HG02759 (cell line): ENCODE measurements at regions not wholly inside any gene's neighbourhood (a gene's known extent, or its start where the extent isn't known, plus 50 kb on each side); places are given as distances from the start of the nearest gene placed in this dataset.

Source experiments
- ATAC-seq: cut with Tn5 transposase; IDR thresholded peaks from one replicate; pipeline ENCODE4 v1.9.1; 2021; ENCODE audit warnings: mild to moderate bottlenecking, moderate library complexity; ENCODE audit not compliant: unreplicated experiment

DNA sequence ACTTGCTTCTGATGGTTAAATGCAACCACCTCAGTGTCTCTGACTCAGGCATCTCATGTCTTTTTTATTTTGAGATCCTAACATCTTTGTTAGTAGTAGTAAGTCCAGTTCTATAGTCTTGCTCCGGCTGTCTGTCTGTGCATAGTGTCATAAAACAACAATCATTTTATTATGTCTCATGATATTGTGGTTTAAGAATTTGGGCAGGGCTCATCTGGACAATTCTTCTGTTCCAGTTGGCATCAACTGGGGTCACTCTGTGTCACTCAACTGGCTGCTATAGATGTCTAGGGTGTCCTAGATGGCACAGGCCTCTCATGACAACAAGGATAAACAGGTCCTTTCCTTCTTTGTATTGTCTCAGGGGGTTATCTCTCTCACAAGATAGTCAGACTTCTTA, 299.6 kb upstream of the ZNF521 start:
- ATAC-seq: no peak

DNA sequence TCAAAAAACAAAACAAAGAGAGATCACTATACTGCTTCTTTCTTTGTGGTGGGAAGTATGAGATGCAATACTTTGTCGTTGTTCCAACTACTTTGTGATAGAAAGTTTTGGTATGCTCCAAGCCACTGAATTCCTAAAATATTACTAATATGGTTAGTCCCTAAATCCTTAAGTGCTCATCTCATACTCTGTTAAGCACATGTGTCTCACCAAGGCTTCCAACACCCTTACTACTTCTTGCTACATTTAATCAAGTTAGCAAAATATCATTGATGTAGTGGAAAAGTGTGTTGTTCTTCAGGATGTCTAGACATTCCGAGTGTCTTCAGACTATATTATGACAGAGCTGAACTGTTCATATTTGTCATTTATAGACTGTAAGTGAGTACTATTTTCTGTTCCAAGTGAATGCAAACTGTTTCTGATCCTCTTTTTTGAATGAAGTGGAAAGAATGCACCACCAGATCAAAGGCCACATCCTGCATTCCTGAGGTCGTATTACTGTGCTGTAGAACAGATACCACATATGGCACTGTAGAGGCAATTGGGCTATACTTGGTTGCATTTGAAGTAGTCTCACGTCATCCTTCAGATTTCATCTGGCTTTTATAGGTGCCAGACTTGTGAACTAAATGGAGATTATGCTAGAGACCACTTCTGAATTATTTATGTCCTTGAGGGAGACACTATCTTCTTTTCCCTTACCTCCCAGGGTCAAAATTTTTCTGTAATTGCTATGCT, 298.4 kb upstream of the ZNF521 start:
- no peak for ATAC-seq

DNA sequence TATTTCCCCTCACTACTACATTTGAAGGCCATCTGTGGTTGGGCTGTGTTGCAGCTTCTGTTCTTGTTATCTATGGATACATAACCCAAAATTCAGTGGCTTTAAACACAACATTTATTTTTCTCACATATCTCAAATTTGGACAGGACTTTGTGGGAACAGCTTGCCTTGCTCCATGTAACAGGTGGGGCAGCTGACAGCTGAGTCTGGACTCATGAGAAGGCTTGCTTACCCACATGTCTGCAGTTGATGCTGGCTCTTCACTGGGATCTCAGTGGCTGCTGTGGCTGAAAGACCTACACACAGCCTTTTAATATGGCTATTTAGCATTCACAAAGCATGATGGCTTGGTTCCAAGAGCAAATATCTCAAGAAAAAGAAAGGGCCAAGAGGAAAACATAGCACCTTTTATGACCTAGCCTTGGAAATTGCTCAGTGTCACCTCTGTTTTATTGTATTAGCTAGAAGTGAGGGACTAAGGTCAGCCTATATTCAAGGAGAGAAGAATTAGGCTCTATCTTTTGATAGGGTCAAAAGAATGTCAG, 296.8 kb upstream of the ZNF521 start:
- ATAC-seq: no peak

DNA sequence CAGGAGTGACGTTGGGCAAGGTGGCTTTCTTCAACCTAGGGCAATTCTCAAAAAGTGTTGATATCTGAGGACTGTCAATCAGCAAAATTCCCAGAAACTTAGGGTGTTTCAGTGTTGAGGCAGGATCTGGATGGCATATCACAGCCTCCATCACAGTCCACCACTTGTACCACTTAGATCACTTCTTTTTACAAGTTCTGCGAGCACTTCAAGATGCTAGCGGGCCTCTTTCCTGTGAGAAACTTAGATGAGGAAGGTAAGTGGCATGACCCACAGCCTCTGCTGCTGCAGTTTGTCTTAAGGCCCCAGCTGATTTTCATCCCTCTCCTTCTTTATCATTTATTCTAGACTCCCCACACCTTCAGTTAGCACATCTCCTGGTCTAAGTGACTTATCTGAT, 295.4 kb upstream of the ZNF521 start:
- no peak for ATAC-seq

DNA sequence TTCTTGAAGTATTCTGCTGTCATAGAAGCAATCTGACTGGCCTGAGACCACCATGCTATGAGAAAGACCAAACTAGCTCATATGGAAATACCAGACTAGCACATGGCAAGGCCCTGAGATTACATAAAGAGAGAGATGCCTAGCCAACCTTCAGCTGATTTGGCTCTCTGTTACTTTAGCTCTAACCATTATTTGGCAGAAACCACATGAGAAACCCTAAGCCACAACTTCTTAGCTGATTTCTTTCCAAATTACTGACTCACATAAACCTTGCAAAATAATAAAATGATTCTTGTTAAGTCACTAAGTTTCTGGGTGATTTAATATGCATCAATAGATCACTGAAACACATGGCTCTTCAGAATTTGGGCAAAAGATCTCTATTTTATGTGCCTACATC, 295.0 kb upstream of the ZNF521 start:
- ATAC-seq: no peak

DNA sequence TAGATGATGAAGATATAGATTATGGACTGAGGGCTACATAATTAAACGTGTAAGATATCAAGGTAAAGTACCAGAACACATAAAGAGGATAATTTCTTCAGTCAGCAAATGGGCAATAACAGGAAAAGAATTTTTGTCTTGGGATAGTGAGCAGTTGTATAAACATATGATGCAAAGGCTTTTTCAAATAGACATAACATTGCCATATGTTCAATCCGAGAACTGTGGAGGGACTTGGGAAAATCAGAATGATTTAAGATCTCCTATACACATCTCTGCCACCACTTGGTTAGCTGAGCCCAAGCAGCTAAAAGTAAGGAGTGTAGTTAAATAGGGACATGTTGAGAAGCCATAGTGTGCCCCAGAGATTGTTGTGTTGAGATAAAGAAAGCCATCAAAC, 287.6 kb upstream of the ZNF521 start:
- no peak for ATAC-seq

DNA sequence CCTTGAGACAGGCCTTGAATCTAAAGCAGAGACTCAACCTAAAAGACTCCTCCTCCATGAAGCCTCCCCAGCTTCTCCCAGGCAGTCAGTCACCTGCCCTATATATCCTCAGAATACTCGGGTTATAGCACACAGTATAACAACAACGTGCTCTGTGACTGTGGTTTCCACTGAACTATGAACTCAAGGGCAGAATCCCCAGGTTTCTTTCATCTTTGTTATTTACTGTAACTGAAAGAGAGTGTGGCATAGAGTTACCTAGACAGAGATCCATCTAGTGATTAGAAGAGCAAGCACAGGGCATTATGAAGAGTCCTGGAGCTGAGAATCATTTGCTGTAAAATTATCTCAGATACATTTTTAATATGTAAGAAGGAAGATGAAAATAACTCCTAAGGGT, 281.6 kb upstream of the ZNF521 start:
- no peak for ATAC-seq

DNA sequence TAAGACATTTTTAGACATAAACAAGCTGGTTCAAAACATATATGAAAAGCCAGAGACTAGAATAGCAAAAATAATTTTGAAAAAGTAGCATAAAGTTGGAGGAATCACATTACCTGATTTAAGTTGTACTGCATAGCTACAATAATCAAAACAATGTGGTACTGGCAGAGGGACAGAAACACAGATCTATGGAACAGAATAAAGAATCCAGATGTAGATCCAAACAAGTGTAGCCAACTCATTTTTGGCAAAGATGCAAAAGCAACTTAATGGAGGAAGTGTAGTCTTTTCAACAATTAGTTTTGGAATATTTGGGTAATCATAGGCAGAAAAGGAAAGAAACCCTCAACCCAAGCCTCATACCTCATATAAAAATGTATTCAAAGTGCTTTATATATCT, 278.7 kb upstream of the ZNF521 start:
- no peak for ATAC-seq

DNA sequence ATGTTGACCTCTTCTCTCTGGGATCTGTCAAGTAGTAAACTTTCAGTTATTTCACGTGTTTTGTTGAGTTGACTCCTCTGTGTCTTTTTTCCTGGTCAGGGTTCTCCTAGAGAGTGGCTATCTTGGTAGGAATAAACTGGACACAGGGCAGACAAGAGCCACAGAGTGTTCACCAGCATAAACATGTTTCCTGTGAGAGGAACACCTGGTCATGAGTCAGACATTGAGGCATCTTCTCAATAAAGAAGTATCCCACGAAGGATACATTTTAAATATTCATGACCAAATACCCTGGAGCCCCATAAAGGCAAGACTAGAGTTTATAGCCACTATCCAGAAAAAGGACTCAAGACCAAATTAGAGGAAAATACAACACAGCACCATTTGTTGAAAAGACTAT, 269.7 kb upstream of the ZNF521 start:
- ATAC-seq: no peak

DNA sequence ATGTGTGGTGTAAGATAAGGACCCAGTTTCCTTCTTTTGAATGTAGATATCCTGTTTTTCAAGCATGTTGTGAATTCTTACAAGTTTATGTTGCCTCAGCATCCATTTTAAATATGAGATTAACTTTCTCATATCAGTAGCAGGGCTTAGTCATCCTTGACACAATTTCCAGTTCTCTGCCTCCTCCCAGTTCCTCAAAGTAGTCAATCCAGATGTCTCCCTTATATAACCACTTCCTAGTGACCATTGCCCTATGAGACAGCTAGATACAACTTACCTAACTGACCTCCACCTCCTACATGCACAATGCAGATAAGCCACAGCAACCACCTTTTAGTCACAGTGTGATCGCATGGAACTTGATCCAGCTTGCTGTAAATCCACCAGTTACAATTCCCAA, 269.2 kb upstream of the ZNF521 start:
- ATAC-seq: no peak

DNA sequence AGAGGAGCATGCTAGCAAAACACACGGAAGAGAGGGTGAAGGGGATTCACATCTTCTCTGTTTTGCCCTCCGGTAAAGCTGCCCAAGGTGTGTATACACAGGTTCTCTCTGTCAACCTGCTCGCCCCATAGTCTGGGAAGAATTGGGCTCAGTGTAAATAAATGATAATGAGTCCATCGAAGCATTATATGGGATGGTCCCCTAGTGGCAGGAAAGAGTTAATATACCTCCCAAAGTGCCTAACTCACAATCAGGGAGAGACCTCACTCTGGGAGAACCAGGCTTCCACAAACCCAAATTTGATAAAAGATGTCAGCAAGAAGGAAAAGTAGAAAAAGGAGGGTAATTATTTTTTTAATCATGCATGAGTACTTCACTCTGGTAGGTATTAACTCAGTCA, 262.2 kb upstream of the ZNF521 start:
- ATAC-seq: no peak

DNA sequence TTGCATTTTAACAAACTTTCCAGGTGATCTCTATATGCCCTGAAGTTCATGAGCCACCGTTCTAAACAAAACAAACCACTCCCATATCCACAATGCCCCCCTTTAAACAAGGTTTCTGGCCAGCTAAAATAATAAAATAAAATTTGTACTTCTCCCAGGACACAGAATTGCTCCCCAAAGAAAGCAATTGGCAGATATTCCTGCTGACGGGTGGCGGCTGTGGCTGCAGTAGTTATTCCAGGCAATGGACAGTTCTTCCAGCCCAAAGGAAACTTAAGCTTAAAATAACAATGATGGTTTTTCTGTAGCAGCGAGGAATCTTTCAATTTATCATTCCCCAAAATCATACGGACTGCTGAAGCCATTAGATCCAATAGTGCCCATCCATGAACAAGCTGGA, 260.5 kb upstream of the ZNF521 start:
- ATAC-seq: no peak

DNA sequence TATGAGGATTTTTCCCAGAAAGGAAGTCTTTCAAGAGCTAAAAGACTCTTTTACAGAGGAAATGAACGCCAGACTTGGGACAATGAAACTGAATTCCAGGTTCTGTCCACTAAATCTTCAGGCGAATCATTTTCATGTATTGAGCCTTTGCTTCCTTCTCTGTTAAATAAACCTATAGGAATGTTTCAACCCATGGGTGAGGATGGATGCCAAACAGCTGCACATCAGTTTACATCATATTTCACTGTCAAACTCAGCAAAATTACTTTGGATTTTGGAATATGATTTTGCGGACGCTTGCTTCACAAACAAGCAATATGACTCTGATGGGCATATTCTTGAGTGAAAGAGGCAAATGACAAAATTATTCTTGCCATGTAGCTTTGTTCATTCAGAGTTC, 256.1 kb upstream of the ZNF521 start:
- no peak for ATAC-seq

DNA sequence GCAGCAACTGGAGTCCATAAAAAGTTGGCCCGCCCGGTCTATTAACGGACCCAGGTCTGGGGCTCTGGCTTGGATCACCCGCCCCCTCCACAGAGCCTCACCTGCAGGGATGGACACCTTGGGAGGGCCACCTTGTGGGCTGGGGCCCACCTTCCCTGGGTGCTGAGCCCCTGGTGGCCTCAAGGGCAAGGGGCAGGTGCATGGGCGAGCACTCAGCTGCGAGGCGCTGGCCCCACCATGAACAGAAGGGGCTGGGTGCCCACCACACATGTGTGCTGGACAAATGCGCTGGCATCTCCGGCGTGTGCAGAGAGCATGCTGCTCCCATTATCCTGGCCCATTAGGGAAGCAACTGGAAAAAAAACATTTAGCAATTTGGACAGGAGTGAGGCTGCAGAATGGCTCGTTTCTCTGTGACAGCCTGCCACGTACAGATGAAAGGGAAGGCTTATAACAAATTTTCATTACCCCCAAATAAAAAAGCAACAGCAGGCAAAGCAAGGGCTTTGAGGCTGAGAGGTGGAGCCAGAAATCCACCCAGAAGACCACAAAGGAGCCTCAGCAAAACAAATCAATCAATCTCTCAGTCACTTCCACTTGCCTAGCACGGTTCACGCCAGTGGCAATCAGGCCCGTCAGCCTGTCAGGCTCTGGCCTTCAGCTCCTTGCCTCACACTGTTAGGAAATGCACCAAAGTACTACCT, 253.1 kb upstream of the ZNF521 start:
- ATAC-seq: no peak

DNA sequence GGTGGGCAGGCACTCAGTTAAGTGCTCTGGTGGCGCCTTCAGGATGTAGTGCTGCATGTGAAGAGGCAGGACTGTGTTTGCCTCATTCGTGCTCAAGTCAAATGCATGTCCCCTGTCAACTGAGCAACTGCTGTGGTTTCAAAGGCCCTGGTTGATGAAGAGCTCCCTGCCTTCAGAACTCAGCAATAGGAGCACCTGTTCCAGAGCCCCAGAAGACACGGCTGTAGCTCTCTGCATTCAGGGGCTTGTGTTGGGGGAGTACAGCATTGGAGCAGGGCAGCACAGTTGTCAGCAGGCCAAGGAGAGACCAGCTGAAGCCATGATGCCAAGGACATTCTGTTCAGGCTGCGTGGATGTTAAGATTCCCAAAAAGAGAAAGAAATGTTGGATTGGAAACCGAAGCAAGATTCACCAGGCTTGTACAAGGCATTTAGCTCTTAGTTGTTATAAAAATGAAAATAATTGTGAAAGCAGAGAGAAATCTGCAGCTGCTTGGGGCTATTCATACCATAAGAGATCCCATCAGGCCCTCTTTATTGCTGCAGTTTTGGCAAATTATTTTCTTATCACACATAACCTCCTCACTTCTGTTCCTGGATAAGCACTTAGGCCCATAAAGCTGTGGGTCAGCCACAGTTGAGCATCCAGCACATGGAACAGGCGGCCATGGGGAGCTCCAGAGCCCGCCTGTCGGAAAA, 252.4 kb upstream of the ZNF521 start:
- ATAC-seq: no peak

DNA sequence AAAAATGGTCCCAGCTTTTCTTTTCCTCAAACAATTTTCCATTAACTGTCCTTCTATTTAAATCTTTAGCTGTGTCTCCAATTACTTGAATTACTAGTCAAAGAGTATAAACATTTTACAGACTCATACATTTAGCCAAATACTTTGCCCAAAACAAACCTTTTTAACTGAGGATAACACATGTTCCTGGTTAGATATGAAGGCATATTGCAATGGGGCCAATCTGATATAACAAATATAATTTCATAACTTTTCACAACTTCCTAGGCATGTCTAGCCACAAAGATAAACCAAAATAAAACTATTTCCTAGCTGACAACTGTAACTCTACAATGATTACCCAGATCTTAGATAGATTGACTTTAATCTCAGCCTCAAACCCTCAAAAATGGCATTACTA, 247.5 kb upstream of the ZNF521 start:
- no peak for ATAC-seq

DNA sequence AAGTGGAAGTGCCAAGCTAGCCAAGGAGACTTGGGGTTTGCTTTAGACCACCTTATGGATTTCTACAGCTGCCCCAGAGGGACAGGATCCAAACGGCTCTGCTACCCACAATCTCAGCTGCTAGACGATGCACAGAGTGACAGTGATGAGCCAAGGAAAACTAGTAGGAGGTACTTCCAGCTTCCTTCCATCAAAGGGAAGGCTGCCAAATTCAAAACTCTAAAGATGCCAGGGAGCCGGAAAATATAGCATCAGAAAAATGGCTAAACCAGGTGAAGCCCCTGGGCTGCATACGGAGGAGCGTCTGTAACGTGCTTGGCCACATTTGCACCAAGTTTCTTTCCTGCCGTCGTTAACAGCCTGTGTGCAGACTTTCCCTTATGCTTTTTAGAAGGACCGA, 245.5 kb upstream of the ZNF521 start:
- ATAC-seq: no peak

DNA sequence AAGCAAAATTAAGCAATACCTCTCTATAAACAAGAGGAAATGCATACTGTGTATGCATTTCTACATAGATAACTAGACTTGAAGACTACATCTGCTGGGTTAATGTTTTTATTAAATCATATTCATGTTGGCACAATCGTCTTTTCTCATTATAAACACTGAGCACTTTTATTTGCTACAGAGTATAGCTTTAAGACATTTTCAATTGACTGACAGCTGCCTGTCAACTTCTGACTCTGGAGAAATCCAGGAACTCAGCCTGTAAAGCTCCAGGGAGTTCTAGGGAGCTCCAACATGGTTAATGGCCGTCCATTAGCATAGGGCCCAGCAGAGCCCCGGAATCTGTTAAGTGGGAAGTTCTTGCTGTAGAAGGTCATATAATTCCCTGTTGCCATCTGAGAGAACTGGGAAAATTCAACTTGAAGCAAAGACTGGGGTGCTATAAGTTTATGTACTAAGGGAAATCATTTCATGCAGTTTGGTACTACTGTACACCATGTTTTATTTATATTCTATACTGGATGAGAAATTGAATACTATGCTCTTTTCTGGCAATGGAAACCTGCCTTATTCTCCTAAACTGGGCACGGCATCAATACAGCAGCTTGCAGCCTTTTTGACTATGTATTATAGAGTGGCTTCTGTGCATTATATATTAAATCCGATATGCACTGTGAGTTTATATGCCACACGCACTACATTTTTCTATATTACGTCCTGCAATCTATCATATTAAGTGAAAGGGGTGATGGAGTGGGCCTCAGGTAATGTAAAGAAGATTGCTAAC, 243.5 kb upstream of the ZNF521 start:
- no peak for ATAC-seq

DNA sequence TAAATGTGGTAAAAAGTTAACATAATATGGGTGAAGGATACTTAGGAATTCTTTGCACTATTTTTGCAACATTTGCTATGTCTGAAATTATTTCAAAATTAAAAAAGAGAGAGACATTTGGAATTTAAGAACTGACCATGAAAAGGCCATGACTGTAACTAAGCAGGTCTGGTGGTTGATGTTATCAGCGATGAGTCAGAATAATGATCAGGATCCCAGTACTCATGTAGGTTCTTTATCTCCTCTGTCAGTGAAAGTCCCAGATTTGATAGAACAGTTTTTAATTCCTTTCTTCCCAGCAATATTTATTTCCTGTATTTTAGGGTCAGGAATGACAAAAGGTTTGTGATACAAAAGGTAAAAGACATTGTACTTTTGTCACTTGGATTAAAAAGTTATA, 242.4 kb upstream of the ZNF521 start:
- no peak for ATAC-seq

DNA sequence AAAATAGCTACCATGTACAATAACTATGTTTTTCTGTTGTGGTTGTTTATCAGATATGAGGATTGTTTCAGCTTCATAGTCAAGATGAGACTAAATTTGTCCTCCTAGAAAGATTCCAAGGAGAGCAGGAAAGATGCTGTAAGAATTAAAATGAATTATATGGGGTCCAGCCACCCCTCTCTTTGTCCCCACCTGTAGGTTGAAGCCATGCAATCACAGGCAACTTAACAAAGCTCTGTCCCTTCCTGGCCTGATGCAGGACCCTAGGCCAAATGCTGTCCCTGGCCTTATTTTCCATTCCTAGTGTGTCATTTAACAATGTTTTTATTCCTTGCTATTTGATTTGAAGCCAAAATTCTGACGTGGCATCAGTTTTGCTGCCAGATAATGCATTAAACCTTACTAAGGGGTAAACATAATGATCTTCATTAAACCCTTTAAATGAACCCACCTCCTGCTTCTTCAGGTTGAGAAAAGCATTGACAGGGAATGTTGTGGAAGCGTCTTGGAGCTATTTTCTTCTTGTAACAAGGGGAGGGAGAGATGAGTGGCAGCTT, 240.9 kb upstream of the ZNF521 start:
- no peak for ATAC-seq

DNA sequence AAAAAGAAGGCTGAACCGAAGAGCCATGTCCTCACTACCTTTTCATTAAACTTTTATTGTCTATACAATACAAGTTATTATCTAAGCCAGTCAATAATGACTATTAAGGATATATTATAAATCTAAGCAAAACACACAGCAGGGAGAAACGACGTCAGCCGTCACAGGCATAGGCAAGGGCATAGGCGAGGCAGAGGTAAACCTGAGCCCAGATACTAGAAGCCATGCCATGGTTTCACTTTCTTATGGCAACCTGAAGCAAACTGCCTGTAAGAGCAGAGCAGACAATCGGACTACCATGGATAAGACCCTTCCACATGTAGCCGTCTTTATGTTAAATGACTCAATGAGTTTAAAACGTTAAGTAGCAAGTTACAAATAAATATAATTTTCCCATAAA, 238.5 kb upstream of the ZNF521 start:
- no peak for ATAC-seq
